Prostate gland (tissue), 2 donors: ENCODE measurements at regions not wholly inside any gene's neighbourhood (a gene's known extent, or its start where the extent isn't known, plus 50 kb on each side); places are given as distances from the start of the nearest gene placed in this dataset.

Experiments
- CTCF ChIP-seq, 4 experiments: fragments of 200-600 bp in 2 of 4; fragments of 450-650 bp in 2 of 4; sonication (generic) in 2 of 4; IDR thresholded peaks; 1 replicate in 3 of 4; 2 replicates in 1 of 4; pipeline ENCODE4 v1.5.1; 2016 to 2019; ENCODE audit warnings: antibody characterized with exemption in 4 of 4, mild to moderate bottlenecking in 2 of 4, moderate library complexity in 2 of 4
- POLR2A ChIP-seq: fragments of 450-650 bp; IDR thresholded peaks from one replicate; pipeline ENCODE4 v1.6.1; 2016; ENCODE audit warnings: antibody characterized with exemption, mild to moderate bottlenecking

GRCh38 chr15:47412802-47413201 is 304.5 kb upstream of the SEMA6D start:
- TF ChIP-seq CTCF (IDR thresholded peaks at IDR 0.05) (no peak), POLR2A (no peak)
